SU-DHL-6 (cell line): ENCODE measurements at regions not wholly inside any gene's neighbourhood (a gene's known extent, or its start where the extent isn't known, plus 50 kb on each side); places are given as distances from the start of the nearest gene placed in this dataset.

Source experiments
- H2AFZ ChIP-seq: fragments of 200-600 bp; sonication (generic); 2 replicates; pipeline ENCODE4 v1.6.1; 2014; ENCODE audit warnings: low read depth, mild to moderate bottlenecking, moderate library complexity, mixed read lengths, antibody characterized with exemption, low read length; ENCODE audit not compliant: severe bottlenecking
- H3F3A ChIP-seq: fragments of 200-600 bp; shearing (Covaris generic); 2 replicates; pipeline ENCODE4 v1.6.0; 2016; ENCODE audit warnings: antibody characterized with exemption, mild to moderate bottlenecking; ENCODE audit not compliant: insufficient read depth
- H3K27ac ChIP-seq: fragments of 200-600 bp; sonication (generic); 2 replicates; pipeline ENCODE4 v1.5.1; 2016; ENCODE audit warnings: low read depth, mild to moderate bottlenecking, low read length, moderate library complexity, mixed read lengths
- H3K27me3 ChIP-seq: fragments of 200-600 bp; sonication (generic), shearing (Covaris generic); 2 replicates; pipeline ENCODE4 v1.6.0; 2014; ENCODE audit warnings: mild to moderate bottlenecking, low read length
- H3K36me3 ChIP-seq: fragments of 200-600 bp; sonication (generic); 2 replicates; pipeline ENCODE4 v1.6.1; 2014; ENCODE audit warnings: mild to moderate bottlenecking, low read length, mixed read lengths
- H3K4me2 ChIP-seq: fragments of 300-600, 200-600 bp; shearing (Covaris generic), sonication (generic); 2 replicates; pipeline ENCODE4 v1.6.0; 2014; ENCODE audit warnings: low read length, low read depth, mild to moderate bottlenecking; ENCODE audit not compliant: poor library complexity, severe bottlenecking
- H3K4me3 ChIP-seq: fragments of 200-600 bp; sonication (generic); 2 replicates; pipeline ENCODE4 v1.5.1; 2014; ENCODE audit warnings: antibody characterized with exemption, low read length, mild to moderate bottlenecking, mixed read lengths; ENCODE audit not compliant: insufficient read depth, poor library complexity, severe bottlenecking
- H3K79me2 ChIP-seq: fragments of 200-600 bp; sonication (generic); 2 replicates; pipeline ENCODE4 v1.6.1; 2014; ENCODE audit warnings: mild to moderate bottlenecking, low read length, moderate library complexity; ENCODE audit not compliant: insufficient read depth
- H3K9ac ChIP-seq: fragments of 200-600 bp; sonication (generic); 2 replicates; pipeline ENCODE4 v1.7.0; 2014; ENCODE audit warnings: mild to moderate bottlenecking, low read length
- H3K9me2 ChIP-seq: fragments of 200-600 bp; sonication (generic); replicated peaks from 2 replicates; pipeline ENCODE4 v1.6.1; 2014; ENCODE audit warnings: low read length; ENCODE audit not compliant: insufficient read depth
- H3K9me3 ChIP-seq: fragments of 200-600 bp; sonication (generic); 2 replicates; pipeline ENCODE4 v1.6.1; 2014; ENCODE audit warnings: low read length, mixed read lengths; ENCODE audit not compliant: insufficient read depth
- H4K20me1 ChIP-seq: fragments of 200-600 bp; sonication (generic); 2 replicates; pipeline ENCODE4 v1.6.1; 2014; ENCODE audit warnings: low read depth, mild to moderate bottlenecking, antibody characterized with exemption, low read length, moderate library complexity, mixed read lengths
- CTCF ChIP-seq: fragments of 200-600 bp; sonication (generic); IDR thresholded peaks from one replicate; pipeline ENCODE4 v1.5.1; 2017; ENCODE audit warnings: antibody characterized with exemption, mild to moderate bottlenecking, low read length, moderate library complexity; ENCODE audit not compliant: insufficient read depth, poor library complexity, severe bottlenecking
- EZH2phosphoT487 ChIP-seq: fragments of 200-600 bp; sonication (generic), shearing (Covaris generic); conservative IDR thresholded peaks from 2 replicates; pipeline ENCODE4 v1.6.1; 2018; ENCODE audit warnings: mild to moderate bottlenecking, antibody characterized with exemption, low read length, moderate library complexity, mixed read lengths

GRCh38 chr2:100757621-100758394 lies 62.1 kb upstream of the NPAS2 start:
- Histone ChIP-seq H3K9ac (no peak overlapping the region), H3K4me3 (no peak overlapping the region), H3K36me3 (no peaks in the 10 kb centered on the region), H3K79me2 (no peaks in the 10 kb centered on the region), H3F3A (no peaks in the 10 kb centered on the region), H3K9me2 (0 out of 2 replicates have a peak, but pooled peaks cover 4% of the 10 kb centered on the region), H3K27ac (no peak overlapping the region), H3K9me3 (no peaks in the 10 kb centered on the region), H3K27me3 (peaks cover 2% of the 10 kb centered on the region; the same call in 1 of the 2 replicates), H4K20me1 (no peaks in the 10 kb centered on the region), H2AFZ (no peak overlapping the region), H3K4me2 (no peak overlapping the region)
- TF ChIP-seq EZH2phosphoT487 (no peak), CTCF (no peak)

GRCh38 chr2:100759901-100760300 lies 60.0 kb upstream of the NPAS2 start:
- Histone ChIP-seq H3F3A (no peaks in the 10 kb centered on the region), H3K4me3 (no peak overlapping the region), H3K9me3 (no peaks in the 10 kb centered on the region), H3K27ac (no peak overlapping the region), H3K79me2 (no peaks in the 10 kb centered on the region), H3K9ac (no peak overlapping the region), H3K27me3 (0 out of 2 replicates have a peak, but pooled peaks cover 2% of the 10 kb centered on the region), H4K20me1 (no peaks in the 10 kb centered on the region), H3K9me2 (0 out of 2 replicates have a peak, but pooled peaks cover 4% of the 10 kb centered on the region), H3K4me2 (no peak overlapping the region), H3K36me3 (no peaks in the 10 kb centered on the region), H2AFZ (no peak overlapping the region)
- TF ChIP-seq CTCF (no peak), EZH2phosphoT487 (no peak)

- Histone ChIP-seq H4K20me1 (no peaks in the 10 kb centered on the region), H2AFZ (no peak overlapping the region), H3K9me2 (0 out of 2 replicates have a peak, but pooled peaks cover 4% of the 10 kb centered on the region), H3K4me3 (no peak overlapping the region), H3K4me2 (no peak overlapping the region), H3K27me3 (0 out of 2 replicates have a peak, but pooled peaks cover 3% of the 10 kb centered on the region), H3K79me2 (no peaks in the 10 kb centered on the region), H3K36me3 (no peaks in the 10 kb centered on the region), H3K27ac (no peak overlapping the region), H3F3A (no peaks in the 10 kb centered on the region), H3K9ac (no peak overlapping the region), H3K9me3 (no peaks in the 10 kb centered on the region)
- TF ChIP-seq EZH2phosphoT487 (no peak), CTCF (no peak)
Observed at GRCh38 chr2:100761365-100761764, 58.6 kb upstream of the NPAS2 start.
